Renal cortex interstitium (tissue), 11 donors: ENCODE measurements at regions not wholly inside any gene's neighbourhood (a gene's known extent, or its start where the extent isn't known, plus 50 kb on each side); places are given as distances from the start of the nearest gene placed in this dataset.

Experiments
- DNase-seq, 11 donors: peaks; one replicate each; pipeline ENCODE4 v3.0.0-alpha.2; 2013; ENCODE audit warnings: low read depth in 9 of 11, low spot score in 4 of 11; ENCODE audit errors: extremely low read depth in 1 of 11

DNA sequence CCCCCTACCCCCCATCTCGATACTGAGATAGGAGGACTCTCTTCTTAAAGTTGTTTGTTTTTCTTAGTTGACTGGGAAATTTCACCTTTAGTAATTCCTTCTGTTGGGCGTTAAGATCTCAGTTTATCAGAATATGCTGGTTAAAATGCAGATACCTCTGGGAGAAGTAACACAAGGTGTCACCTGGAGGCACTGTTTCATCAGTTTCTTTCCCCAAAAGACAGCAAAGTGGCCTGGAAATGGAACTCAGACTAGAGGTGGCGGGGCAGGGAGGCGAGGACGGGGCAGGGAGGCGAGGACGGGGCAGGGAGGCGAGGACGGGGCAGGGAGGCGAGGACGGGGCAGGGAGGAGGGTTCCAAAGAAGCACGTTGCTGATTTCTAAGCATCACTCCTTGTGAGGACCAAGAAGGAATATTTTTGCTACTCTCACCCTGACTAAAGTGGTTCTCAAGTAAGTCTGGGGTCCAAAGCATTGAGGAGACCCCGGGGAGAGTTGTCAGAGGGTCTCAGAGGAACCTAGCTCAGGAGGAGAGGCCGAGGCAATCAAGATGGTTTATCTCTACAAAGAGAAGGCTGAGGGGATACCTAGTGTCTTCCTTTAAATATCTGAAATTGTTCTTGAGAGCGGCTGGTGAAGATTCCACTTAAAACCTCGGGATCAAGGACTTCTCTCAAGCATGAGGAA lies 147.0 kb upstream of the B3GAT1 start:
- DNase-seq = no peak

DNA sequence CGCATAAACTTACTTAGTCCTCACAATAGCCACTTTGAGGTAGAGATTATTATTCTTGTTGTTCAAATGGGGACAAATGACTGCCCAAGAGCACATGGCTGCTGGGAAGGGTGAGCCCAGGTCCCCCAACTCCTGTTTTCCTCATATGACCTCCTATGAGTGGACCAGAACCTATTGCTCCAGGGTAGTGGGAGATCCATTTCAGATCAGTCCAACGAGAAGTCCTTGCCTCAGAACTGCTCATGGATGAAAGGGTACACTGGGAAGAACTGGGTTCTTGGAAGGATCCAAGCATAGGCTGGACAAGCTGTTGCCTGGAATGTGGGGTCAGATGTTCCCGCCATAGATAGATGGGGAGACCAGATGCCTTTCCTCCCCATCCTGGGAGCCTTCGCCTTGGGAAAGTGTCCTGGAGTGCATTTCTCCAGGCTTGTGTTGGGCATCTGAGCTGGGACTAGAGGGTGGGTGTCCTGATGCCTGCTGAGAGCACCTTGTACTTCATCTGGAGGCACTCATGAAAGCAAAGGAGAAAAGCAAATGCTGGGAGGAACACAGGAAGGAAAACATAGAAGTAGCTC lies 146.3 kb upstream of the B3GAT1 start:
- no peak for DNase-seq

DNA sequence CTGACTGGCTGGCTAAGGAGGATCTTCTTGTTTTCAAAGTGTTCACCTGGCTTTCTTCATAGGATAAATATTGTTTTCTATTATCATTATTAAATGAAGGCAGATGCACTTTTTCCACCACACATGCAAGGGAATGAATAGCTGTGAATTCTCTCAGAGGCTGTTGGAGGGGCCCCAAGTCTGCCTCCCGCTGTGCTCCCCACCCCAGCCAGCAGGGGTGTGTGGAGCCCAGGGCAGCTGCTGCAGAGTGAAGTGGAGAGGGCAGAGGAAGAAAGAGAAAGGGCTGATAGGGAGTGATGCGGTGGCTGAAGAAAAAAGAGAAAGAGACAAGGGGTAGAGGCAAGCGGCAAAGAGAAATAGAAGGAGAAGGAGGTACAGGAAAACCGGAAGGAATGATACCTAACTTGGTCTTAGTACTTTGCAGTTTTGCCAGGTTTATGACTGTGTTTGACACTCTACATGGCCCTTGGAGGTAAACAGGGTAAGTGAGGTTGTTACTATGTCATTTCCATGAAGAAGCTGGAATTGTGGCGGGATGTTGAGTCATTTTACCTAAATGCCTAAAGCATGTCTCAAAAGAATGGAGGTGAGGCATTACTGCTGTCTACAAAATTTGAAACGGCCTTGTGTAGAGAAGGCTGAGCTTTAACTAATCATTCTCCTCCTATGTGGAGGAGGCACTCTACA lies 145.7 kb upstream of the B3GAT1 start:
- DNase-seq = no peak

DNA sequence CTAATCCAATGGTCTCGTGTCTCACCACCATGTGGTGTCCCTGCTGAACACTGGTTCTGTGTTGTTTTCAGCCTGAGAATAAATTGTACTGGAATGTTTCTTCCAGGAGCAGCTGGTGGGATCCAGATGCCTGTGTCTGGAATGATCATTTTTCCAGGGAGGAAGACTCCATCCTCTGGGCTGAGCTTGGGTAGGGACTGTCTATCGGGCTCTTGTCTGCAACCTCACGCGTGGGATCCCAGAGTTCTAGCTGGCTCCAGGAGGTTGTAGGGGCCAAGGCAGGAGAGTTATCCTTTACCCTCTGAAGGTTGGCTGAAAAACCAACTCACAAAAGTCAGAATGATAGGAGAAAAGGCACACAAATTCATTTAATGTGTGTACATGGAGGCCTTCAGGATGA lies 144.1 kb upstream of the B3GAT1 start:
- DNase-seq = no peak

DNA sequence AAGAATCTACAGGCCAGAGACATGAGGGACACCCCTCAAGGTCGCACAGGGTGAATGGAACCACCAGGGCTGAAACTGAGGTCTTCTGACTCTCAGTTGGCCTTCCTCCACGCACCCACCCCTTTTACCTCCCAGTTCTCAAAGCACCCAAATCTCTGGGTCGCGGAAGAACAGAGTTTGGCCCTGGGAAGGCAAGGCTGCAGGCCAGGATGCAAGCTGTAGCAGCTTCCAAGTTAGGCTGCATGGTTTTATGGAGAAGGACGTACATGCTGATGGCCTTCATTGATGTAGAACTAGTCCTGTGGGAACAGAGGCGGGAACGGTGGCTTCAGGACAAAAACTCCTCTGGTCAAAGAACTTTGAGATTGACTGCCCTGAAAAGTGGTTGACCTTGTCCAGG lies 143.5 kb upstream of the B3GAT1 start:
- no peak for DNase-seq

DNA sequence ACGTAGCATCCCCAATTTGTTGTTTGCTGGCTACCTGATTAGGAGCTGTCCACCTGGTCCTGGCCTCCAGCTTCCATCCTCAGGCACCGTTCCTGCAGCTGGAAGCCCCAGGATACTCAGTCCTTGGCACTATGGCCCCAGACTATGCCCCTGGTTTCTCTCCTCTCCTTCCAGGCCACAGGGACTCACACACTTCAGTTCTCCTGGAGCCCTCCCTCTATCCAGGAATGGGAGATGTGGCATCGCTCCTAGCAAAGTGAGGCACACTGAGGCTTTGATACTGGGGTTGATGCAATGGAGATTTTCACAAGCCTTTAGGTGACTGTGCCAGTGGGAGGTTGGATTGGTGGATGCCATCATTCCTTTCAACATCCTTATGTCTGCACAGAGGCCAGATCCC lies 142.8 kb upstream of the B3GAT1 start:
- DNase-seq = no peak

DNA sequence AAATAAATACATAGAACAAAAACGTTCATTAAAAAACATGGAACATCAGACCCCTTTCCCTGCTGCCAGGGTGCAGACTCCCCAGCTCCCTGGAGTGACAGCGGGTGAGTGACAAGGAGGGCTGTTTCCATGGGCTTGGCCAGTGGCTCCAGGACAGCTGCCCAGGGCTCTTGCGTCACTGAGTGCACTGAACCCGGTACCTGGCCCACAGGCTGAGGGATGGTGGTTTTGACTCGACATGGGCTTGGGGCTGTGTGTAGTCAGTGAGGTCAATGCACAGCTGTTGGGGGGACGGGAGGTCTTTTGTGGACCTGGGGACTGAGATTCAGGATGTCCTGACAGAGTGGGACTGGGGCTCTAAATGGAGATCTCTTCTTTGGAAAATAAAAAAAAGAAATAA lies 142.1 kb upstream of the B3GAT1 start:
- DNase-seq = no peak

DNA sequence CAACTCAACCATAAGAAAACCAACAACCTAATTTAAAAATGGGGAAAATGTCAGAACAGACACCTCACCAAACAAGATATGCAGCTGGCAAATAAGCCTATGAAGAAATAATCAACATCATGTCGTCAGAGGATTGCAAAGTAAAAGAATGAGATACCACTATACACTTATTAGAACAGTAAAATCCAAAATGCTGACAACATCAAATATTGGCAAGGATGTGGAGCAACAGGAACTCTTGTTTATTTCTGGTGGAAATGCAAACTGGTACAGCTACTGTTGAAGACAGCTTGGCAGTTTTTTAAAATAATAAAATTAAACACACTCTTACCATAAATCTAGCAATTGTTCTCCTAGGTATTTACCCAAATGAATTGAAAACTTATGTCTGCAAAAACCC lies 140.7 kb upstream of the B3GAT1 start:
- DNase-seq = no peak

DNA sequence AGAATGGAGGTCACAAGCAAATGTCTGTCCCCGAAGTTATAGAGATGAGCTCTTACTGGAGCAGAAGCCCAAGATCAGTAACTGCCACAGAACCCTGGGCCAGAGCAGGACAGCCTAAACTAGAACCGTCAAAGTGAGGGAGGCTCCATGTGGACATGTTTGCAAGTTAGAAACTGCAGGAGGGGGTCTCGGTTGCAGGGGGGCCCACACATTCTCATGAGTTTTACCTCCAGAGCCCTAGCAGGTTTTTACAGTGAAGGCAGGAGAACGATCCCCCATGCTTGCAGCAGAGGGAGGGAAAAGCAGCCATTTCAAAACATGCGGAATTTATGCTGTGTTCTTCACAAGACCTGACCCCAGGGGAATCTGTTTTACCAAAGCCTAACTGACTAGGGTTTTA lies 133.5 kb upstream of the B3GAT1 start:
- DNase-seq = no peak

DNA sequence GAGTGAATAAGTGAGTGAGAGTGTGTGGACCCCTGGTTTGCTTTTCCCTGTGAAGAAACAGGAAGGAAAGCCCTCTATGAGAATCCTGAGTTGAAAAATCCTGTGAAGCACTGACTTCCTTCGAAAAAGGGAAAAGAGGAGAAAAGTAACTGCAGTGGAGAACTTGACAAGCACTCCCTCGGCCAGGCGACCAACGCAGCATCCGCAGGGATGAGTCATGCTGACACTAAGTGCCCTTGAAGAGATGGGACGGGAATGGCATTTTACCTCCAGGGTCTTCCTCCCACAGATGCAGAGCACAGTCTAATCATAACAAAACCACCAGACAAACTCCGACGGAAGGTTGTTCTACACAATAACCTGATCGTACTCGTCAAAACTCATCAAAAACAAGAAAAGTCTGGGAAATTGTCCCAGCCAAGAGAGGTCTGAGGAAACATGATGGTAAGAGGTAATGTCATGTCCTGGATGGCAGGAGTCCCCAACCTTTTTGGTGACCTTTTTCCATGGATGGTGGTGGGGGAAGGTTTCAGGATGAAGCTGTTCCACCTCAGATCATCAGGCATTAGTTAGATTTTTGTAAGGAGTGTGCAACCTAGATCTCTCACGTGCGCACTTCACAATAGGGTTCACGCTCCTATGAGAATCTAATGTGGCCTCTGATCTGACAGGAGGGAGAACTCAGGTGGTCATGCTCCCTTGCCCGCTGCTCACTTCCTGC lies 132.2 kb upstream of the B3GAT1 start:
- no peak for DNase-seq

DNA sequence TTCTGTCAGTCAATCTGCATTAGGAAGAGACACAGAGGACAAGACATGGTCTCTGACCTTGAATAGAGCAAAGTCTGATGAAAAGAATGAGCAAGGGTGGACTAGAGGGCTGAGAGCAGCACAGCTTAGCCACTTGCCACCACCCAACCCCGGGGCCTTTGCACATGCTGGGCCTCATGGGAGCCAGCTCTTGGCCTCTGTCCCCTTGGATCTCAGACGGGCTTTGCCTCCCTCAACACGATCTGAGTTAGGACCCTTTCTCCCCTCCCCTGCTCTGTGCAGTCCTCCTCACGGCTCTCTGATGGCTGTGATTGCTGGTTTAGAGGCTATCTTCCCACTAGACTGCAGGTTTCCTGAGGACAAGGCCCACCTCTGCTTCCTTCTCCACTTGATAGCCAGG lies 131.6 kb upstream of the B3GAT1 start:
- no peak for DNase-seq

DNA sequence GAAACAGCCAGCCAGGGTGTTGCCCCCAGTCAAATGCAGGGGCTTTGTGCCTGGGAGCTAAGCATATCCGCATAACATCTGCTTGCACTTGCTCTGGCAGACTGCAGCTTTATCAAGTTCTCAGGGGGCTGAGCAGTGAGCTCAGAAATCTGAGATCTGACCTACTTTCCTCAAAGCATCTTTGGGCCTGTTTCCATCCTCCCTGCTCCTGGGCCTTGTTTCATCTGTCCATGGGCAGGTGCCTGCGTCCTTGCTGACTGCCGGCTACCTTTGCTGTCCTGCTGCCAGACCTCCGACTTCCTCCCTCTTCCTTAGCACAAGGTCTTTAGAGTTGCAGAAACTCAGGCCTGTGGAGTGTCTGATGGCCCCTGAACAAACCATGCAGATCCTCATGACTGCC lies 131.2 kb upstream of the B3GAT1 start:
- DNase-seq = no peak

DNA sequence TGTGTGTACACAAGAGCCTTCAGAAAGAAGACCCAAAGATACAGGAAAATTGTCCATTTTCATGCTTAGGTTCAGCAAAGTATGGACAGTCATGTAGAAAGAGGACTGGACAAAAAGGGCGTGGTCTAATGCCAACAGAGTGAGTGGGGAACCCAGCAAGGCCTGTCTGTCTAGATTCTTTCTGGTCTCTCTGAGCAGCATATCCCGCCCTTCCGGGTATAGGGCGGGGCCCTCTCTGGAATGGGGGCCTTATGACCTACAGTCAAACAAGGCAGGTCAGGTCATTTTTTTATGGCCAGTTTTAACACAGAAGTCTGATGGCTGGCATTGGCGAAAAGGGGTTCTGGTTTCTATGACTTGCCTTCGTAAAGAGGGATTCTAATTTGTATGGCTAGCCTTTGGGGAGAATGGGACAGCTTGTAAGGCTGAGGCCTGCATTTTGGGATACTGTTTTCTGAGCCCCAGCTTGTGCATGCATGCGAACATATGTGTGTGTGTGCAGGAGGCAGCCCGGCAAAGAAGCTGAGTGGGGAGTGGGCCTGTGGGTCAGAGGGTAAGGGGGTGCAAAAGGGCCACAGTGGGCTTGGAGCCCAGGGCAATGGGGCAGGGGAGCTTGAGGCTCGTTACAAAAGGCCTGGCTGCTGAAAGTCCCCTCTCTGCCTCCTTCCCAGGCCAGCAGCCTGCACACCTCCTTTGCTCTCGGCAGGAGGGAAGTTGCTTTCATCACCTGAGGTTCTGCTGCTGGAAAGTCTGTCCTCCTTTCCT lies 130.5 kb upstream of the B3GAT1 start:
- DNase-seq = no peak

DNA sequence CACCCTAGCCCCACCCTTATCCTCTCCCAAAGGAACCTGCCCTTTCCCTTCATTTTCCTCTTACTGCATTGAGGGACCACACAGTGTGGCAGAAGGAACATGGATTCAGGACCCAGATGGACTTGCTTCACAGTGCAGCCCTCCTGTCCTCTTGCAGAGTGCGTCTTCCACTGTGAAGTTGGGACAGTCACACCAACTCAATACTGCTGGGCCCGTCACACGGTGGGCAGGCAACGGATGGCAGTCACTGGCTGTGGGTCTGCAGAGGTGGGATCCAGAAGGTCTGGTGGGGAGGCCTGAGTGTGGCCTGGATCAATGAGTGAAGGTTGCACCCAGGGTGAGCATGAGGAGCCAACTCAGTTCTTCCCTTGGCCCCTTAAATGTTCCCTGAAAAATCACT lies 129.9 kb upstream of the B3GAT1 start:
- DNase-seq = no peak

DNA sequence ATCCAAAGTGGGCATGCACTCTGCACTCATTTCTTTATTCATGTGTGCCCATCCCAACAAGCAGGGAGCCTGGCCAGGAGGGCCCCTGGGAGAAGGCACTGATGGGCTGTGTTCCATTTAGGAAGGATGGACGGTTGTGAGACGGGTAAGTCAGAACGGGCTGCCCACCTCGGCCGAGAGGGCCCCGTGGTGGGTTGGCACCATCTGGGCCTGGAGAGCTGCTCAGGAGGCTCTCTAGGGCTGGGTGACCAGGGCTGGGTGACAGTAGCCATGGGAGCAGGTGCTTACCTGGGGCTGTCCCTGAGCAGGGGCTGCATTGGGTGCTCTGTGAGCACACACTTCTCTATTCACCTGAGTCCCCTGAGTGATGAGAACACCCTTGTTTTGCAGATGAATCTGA lies 129.3 kb upstream of the B3GAT1 start:
- DNase-seq = no peak

DNA sequence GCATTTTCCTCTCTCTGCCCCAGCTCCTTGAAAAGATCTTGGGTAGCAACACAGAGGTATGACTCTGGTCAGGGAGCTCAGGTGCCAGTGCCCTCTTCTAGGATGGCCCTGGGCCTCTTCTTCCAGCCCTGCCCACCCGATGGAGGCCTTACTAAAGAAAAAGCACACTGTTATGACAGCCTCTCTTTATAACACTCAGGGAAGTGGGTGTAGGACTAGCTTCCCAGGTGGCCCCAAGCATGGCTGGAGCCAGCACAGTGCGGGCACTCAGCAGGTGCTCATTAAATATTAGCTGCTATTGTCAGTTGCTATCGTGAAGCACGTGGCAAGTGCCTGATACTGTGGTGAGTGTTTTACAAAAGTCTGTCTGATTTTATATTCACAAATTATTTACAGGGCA lies 127.2 kb upstream of the B3GAT1 start:
- DNase-seq = no peak

DNA sequence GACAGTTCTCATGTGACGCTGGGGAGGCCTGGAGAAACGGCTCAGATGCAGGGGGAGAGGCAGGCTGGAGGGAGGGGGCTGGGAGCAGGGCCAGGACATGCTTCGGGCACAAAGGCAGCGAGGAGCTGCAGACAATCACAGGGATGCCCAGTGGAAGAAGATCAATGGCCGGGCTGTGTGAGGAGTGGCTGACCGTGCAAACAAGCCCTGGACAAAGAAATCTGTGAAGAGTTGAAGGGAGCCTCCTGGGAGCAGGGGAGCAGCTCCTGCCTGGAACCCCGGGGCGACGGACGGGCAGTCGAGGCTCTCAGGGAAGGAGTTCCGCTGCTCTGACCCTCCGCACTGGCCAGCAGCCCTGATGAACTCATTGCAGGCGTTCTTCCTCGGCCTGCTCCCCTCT lies 126.7 kb upstream of the B3GAT1 start:
- no peak for DNase-seq

DNA sequence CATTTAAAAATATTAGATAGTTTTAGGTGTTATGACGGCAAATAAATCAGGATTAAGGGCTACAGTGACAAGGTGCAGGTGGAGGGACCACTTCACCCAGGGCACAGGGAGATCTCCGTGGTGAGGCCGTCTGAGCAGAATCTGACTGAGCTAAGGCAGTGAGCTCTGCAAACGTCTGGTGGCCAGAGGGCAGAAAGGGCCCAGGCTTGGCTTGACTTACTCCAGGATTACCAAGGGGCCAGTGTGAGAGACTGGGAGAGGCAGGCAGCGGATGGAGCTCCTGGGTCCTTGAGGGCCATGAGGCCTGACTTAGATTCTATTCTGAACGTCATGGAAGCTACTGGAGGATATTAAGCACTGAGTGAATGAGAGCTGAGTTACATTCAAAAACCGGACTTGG lies 125.9 kb upstream of the B3GAT1 start:
- no peak for DNase-seq

DNA sequence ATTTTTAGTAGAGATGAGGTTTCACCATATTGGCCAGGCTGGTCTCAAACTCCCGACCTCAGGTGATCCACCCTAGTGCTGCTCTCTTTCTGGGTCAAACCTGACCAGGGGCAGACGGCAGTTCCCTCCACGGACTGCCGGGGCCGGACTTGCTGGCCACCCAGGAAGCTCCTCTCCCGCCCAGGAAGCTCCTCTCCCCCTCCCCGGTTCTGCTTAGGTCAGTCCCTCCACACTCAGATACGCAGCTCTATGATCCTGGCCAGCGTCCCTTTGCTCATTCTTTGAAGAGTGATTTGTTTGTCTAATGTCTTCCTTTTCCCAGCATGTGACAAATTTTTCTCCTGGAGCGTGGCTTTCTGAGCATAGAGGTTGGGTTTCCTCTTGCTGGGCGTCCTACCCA lies 125.3 kb upstream of the B3GAT1 start:
- DNase-seq = no peak

DNA sequence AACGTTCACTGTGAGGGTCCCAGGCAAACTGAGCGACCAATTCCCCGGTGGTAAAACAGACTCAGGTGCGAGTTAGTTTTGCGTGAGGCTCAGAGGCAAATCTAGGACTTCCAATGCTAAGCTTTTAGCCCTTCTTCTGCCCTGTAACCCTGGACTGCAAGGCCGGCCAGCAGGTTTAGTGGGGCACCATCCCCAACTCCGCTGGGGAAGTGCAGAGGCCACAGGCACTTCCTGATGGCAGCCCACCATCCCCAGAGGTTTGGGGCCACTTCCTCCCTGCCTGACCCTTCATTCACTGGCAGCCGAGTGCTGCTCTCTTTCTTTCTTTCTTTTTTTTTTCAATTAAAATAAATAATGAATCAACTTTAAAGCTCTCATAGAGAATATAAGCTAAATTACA lies 124.6 kb upstream of the B3GAT1 start:
- DNase-seq = no peak
